HL-60 (cell line): ENCODE measurements at regions not wholly inside any gene's neighbourhood (a gene's known extent, or its start where the extent isn't known, plus 50 kb on each side); places are given as distances from the start of the nearest gene placed in this dataset.

Source experiments
- GABPA ChIP-seq: IDR thresholded peaks from 2 replicates; pipeline ENCODE4 v1.6.1; 2012; ENCODE audit warnings: low read depth
- POLR2AphosphoS5 ChIP-seq: IDR thresholded peaks from 2 replicates; pipeline ENCODE4 v1.6.1; 2012; ENCODE audit warnings: low read depth
- REST ChIP-seq: IDR thresholded peaks from 2 replicates; pipeline ENCODE4 v1.6.1; 2012; ENCODE audit warnings: low read depth; ENCODE audit not compliant: insufficient replicate concordance
- SPI1 ChIP-seq: IDR thresholded peaks from 2 replicates; pipeline ENCODE4 v1.6.1; 2012; ENCODE audit warnings: low read depth, mild to moderate bottlenecking, borderline replicate concordance
- TF ChIP-seq, protein P1 (sequence below): IDR thresholded peaks from one replicate; pipeline ENCODE4 v1.5.1; 2011; ENCODE audit warnings: low read length, control low read depth, inconsistent platforms; ENCODE audit not compliant: insufficient read depth

- no peak for TF ChIP-seq POLR2AphosphoS5
- TF ChIP-seq, protein P1, sequence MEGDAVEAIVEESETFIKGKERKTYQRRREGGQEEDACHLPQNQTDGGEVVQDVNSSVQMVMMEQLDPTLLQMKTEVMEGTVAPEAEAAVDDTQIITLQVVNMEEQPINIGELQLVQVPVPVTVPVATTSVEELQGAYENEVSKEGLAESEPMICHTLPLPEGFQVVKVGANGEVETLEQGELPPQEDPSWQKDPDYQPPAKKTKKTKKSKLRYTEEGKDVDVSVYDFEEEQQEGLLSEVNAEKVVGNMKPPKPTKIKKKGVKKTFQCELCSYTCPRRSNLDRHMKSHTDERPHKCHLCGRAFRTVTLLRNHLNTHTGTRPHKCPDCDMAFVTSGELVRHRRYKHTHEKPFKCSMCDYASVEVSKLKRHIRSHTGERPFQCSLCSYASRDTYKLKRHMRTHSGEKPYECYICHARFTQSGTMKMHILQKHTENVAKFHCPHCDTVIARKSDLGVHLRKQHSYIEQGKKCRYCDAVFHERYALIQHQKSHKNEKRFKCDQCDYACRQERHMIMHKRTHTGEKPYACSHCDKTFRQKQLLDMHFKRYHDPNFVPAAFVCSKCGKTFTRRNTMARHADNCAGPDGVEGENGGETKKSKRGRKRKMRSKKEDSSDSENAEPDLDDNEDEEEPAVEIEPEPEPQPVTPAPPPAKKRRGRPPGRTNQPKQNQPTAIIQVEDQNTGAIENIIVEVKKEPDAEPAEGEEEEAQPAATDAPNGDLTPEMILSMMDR, result no peak
- TF ChIP-seq REST, result no peak
- no peak for TF ChIP-seq SPI1
- no peak for TF ChIP-seq GABPA
Observed at GRCh38 chr13:80009760-80010159, 331.2 kb downstream of the SPRY2 start.
